ENCODE measurements at regions not wholly inside any gene's neighbourhood (a gene's known extent, or its start where the extent isn't known, plus 50 kb on each side); places are given as distances from the start of the nearest gene placed in this dataset.
"Not testable (repeated sequence)": the region's sequence is repeated elsewhere in the genome, so short reads cannot be mapped to it uniquely, and the experiment has no call there.

- no peak for DNase-seq
These were observed 436.6 kb downstream of the SOX2 start for GRCh38 chr3:182148360-182148759.

DNA sequence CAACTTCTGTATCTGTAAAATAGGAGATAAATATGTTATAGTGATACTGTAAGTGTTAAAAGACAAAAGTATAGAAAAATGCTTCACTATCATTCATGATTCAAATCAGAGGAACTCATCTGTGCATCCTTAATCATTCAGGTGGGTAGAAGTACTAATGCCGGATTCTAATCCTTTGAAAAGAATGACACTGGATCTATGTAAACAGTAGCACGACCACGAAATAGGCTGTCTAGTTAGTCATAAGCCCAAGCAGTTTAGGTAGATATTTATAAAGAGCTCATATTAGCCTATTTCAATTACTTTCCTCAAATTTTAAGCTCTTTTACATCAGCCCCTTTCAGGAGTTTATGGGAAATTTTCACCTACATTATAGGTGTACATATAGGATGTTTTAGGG is 437.9 kb downstream of the SOX2 start:
- no peak for DNase-seq

GRCh38 chr3:182156326-182156725 is 444.6 kb downstream of the SOX2 start:
- not testable (repeated sequence) for DNase-seq

- DNase-seq: no peak
These were observed 453.5 kb downstream of the SOX2 start for GRCh38 chr3:182165234-182165633.

DNA sequence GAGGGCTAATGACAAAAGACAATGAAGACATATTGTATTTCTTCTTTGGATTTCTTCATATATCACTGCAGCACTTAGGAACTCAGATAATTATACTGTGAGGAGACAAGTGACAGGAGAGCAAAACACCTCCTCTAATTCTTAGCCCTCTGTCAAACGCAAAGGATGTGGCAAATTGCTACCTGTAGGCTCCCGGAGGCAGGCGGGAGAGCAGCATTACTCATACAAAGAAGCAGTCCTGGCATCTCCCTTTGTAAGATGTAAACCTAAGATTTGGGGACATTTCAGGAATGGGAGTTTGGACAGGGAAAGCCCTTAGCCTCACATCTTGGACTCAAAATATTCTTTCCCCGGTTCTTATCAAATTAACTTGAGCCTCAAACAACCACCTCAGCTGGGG is 460.8 kb downstream of the SOX2 start:
- DNase-seq: no peak

DNA sequence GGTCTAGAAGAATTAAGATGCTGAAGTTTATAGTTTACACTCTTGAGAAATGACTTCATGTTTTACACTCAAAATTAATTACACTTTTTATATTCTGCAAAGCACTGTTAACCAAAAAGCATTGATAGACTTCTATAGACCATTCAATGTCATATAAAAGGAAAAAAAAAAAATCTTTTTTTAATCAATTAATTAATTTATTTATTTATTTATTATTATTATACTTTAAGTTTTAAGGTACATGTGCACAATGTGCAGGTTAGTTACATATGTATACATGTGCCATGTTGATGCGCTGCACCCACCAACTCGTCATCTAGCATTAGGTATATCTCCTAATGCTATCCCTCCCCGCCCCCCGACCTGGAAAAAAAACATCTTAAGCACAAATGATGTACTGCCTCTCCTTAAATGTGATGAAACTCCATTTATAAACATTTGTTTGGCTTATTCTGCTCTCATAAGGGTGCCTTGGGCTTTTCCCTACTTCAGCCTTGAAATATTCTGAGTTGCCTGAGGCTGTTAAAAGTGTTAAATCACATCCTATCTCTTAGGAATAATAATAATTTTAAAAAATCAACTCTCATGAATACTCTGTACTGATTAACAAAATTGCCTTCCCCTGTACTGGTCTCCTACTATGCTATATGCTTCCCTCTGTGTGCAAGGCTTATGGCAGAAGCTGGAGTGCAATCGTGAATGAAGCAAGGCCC is 466.9 kb downstream of the SOX2 start:
- no peak for DNase-seq

GRCh38 chr3:182179631-182180030 is 467.9 kb downstream of the SOX2 start:
- DNase-seq: no peak

DNA sequence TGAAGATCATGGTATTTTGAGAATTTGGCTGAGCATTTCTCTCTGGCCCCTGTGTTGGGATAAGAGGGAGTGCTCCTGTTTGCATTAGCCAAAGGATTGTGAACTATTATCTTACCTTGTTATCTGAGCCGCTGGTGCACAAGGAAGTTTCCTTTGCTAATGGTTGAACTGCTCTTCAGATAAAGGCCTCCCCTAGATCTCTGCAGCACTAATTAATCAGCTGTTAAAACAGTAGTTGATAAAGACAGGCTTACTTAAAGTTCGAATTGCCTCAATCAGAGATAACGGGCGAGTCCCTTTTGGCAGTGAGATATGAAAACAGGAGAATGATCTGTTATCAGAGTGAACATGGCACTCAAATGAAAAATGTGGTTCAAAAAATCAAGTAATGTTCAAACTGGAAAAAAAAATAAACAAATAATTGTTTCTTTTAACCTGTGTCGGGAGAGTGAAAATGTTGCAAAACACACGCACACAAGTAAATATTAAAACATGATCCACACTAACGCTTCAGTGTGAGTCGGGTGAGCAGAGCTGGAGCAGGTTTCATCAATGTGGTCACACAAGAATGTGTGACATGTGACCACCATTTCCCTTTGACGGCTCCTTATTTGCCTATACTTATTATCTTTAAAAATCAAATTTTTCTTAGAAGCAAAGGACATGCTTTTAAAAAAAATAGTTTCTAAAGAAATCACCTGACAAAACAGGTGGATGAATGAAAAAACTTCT is 469.1 kb downstream of the SOX2 start:
- DNase-seq: no peak

DNA sequence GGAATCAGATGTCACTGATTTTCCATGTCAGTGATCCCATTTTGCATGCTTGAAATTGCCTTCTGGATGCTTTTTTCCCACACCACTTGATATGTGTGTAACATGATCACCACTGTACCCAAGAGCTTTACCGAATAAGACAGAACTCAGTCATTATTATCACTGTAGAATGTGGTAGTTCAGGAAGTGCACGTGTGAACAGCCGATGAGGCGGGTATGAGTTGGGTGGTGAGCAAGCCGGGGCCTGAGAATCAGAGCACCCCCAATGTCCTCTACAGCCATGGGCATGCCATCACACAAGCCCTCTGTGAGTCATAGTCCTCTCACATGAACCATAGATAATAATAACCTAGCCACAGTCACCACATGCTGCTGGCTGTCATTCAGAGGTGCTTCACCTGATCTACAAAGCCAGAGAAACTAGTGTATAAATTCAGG is 470.8 kb downstream of the SOX2 start:
- no peak for DNase-seq

GRCh38 chr3:182183716-182184430 is 472.1 kb downstream of the SOX2 start:
- no peak for DNase-seq

- DNase-seq: no peak
These were observed 473.6 kb downstream of the SOX2 start for GRCh38 chr3:182185313-182185712.

GRCh38 chr3:182190056-182190455 is 478.3 kb downstream of the SOX2 start:
- DNase-seq: no peak

DNA sequence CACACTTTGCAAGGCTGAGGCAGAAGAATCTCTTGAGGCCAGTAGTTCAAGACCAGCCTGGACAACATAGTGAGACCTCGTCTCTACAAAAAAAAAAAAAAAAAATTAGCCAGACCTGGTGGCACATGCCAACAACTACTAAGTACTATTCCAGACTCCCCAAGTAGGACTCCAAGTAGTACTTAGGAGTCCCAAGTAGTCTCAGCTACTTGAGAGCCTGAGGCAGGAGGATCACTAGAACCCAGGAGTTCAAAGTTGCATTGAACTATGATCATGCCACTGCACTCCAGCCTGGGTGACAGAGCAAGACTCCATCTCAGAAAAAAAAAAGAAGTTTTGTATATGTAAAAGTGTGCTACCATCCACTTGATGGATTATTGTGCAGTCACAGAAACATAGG is 486.6 kb downstream of the SOX2 start:
- DNase-seq: no peak

GRCh38 chr3:182201456-182202168 is 489.9 kb downstream of the SOX2 start:
- no peak for DNase-seq

DNA sequence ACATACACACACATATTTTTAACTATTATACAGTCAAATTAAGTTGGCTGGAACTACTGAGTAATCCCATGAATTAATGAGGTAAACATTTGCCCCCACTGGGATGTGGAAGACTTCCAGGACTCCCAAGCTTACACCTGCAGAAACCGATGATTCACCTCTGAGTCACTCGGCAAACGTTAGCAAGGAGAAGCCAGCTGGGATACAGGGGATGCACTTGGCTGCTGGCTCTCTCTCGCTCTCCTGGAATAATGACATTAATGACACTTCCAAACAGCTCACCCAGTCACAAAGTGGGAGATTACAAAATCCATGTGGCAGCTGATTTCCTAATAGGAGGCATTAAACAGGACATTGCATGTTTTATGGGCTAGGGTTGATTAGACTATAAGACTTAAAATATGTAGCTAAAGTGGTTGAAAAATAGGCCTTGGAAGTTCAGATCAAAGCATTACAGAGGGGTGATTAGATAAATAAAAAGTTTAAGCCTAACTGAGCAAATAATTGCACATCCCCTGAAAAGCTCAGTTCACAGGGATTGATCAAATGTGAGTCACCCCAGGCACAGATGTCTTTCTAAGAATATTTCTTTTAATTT is 500.9 kb downstream of the SOX2 start:
- no peak for DNase-seq

- DNase-seq: no peak
These were observed 502.7 kb downstream of the SOX2 start for GRCh38 chr3:182214416-182214815.

DNA sequence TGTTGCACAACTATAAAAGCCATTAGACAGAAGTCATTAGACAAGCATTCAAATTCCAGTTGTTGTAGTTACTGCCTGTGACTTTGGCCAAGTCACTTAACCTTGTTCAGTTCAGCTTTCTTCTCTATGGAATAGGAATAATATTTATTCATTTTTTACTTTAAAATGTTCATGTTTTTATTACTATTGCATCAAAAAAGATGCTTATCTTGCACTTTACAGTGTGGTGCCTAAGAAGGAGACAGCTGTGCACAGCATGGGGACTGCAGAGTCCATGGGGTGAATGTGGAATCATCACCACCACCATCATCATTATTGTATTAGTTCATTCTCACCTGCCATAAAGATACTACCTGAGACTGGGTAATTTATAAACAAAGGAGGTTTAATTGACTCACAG is 504.2 kb downstream of the SOX2 start:
- no peak for DNase-seq

- no peak for DNase-seq
These were observed 504.7 kb downstream of the SOX2 start for GRCh38 chr3:182216311-182216970.

DNA sequence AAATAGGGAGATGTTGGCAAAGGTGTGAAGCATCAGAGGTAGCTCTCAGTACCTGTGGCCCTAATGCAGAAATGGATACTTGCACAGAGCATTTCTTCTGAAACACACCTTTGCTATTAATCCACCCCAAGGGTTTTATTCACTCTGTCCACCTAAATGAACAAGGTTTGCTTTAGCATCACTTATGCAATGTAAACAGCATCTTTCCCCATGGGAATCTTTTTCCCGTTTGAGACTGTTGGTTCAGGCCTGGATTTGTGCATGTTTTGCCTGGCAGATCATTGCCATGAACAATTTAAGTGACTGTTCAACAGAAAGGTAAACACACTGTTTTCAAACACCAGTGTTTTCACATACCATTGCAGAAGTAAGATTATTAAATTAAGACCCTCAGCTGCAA is 508.3 kb downstream of the SOX2 start:
- DNase-seq: no peak

DNA sequence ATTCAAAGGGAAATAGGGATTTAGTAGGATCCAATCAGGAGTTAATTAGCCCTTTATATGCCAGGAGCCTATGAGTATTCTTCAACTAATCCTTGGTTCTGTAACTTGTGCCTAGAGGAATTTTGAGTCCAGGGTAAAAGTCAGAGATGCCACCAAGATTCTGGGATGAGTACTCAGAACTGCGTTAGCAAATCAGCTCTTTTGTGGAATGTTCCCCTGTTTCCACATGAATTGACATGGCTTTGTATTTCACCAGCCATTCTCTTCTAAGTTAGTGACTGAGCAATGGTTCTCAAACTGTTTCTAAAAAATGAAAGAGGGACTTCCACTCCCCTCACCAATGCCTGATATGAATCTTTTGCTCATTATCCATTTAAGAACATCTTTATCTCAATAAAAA is 508.7 kb downstream of the SOX2 start:
- DNase-seq: no peak

DNA sequence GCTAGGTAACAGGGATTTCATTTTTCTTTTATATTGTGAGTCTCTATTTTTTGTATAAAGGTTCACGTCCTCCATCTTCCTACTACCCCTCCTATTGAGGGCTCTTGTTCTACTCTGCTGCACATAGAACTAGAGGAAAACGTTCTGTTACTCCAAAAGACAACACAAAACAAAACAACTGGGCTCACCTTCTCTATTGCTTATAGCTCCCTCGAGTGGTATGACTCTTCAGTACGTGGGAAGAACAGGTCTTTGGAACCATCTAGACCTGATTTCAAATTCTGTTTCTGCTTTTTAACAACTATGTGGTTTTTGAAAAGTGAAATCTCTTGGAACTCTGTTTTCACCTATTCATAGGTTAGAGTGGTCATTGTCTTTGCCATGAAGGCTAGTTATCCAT is 515.3 kb downstream of the SOX2 start:
- no peak for DNase-seq

GRCh38 chr3:182233405-182233804 is 521.7 kb downstream of the SOX2 start:
- no peak for DNase-seq
